Endothelial cell of umbilical vein (primary cell): ENCODE measurements at regions not wholly inside any gene's neighbourhood (a gene's known extent, or its start where the extent isn't known, plus 50 kb on each side); places are given as distances from the start of the nearest gene placed in this dataset.

ENCODE experiments used
- BruUV-seq: library from RNA; stranded (reverse); fragments of 400-500 nt; replicated peaks from 2 replicates; lab custom pipeline; 2021; lab: Mats Ljungman, UMichigan
- CTCF ChIA-PET: fragments of 300-600, 350-600 bp; sonication (Branson Sonifier 250); formaldehyde crosslinking; loops from one replicate; lab custom pipeline; 2021; ENCODE audit warnings: antibody characterized with exemption, inconsistent platforms; lab: Charles Lee
- POLR2A ChIA-PET: fragments of 300-600, 350-600 bp; sonication (Branson Sonifier 250); formaldehyde crosslinking; loops from one replicate; lab custom pipeline; 2021; ENCODE audit warnings: antibody characterized with exemption, inconsistent platforms; lab: Charles Lee
- DNase-seq: peaks from one replicate; pipeline ENCODE4 v3.0.0-alpha.2; 2011; ENCODE audit warnings: low read depth, low spot score
- FAIRE-seq: peaks from 2 replicates; lab custom pipeline; 2011; peaks lifted over from hg19 to GRCh38; lab: Jason Lieb, UNC
- H2AFZ ChIP-seq: 2 replicates; pipeline ENCODE4 v1.6.0; 2012; ENCODE audit warnings: low read depth, low read length, control low read depth, inconsistent platforms
- H3K27ac ChIP-seq: 2 replicates; pipeline ENCODE4 v1.5.1; 2011; ENCODE audit warnings: low read depth, mild to moderate bottlenecking, control low read depth, low read length, moderate library complexity; ENCODE audit not compliant: insufficient read depth
- H3K27me3 ChIP-seq, 2 experiments: 2 replicates each; pipeline versions ENCODE4 v1.6.0 to v1.6.1; 2011; ENCODE audit warnings: low read length in 2 of 2, mixed read lengths in 1 of 2; ENCODE audit not compliant: control insufficient read depth in 2 of 2, insufficient read depth in 2 of 2
- H3K36me3 ChIP-seq, 2 experiments: 2 replicates in 1 of 2; 3 replicates in 1 of 2; pipeline ENCODE4 v1.5.1; 2011; ENCODE audit warnings: low read length in 2 of 2, mild to moderate bottlenecking in 1 of 2, moderate library complexity in 1 of 2; ENCODE audit not compliant: control insufficient read depth in 2 of 2, insufficient read depth in 2 of 2; ENCODE audit errors: extremely low read depth in 1 of 2
- H3K4me1 ChIP-seq: 3 replicates; pipeline ENCODE4 v1.5.1; 2011; ENCODE audit warnings: mild to moderate bottlenecking, low read length; ENCODE audit not compliant: control insufficient read depth, insufficient read depth; ENCODE audit errors: extremely low read depth
- H3K4me2 ChIP-seq: 2 replicates; pipeline ENCODE4 v1.6.1; 2011; ENCODE audit warnings: low read length, control low read depth, mixed read lengths; ENCODE audit not compliant: insufficient read depth
- H3K4me3 ChIP-seq, 3 experiments: fragments of 200-600 bp in 1 of 3; sonication (generic), shearing (Covaris generic) in 1 of 3; replicated peaks in 1 of 3; 2 replicates each; pipeline ENCODE4 v1.5.1; 2011 to 2016; ENCODE audit warnings: control low read depth in 3 of 3, low read length in 3 of 3, mild to moderate bottlenecking in 2 of 3, inconsistent platforms in 1 of 3, low read depth in 1 of 3, moderate library complexity in 1 of 3; ENCODE audit not compliant: insufficient read depth in 1 of 3
- H3K79me2 ChIP-seq: 2 replicates; pipeline ENCODE4 v1.6.0; 2012; ENCODE audit warnings: low read length, inconsistent platforms; ENCODE audit not compliant: control insufficient read depth, insufficient read depth
- H3K9ac ChIP-seq: replicated peaks from 2 replicates; pipeline ENCODE3; 2011; ENCODE audit warnings: low read length, control low read depth; ENCODE audit not compliant: insufficient read depth; ENCODE audit errors: extremely low read depth
- H3K9me1 ChIP-seq: replicated peaks from 3 replicates; pipeline ENCODE4 v1.6.0; 2011; ENCODE audit warnings: mild to moderate bottlenecking, low read length; ENCODE audit not compliant: control insufficient read depth, insufficient read depth; ENCODE audit errors: extremely low read depth
- H3K9me3 ChIP-seq: replicated peaks from 2 replicates; pipeline ENCODE4 v1.5.1; 2012; ENCODE audit warnings: low read length, inconsistent platforms; ENCODE audit not compliant: control insufficient read depth, insufficient read depth
- H4K20me1 ChIP-seq: replicated peaks from 2 replicates; pipeline ENCODE3; 2011; ENCODE audit warnings: mild to moderate bottlenecking, low read length; ENCODE audit not compliant: control insufficient read depth, insufficient read depth; ENCODE audit errors: extremely low read depth
- CTCF ChIP-seq, 2 donors: IDR thresholded peaks; 1 replicate in 1 of 2; 2 replicates in 1 of 2; pipeline ENCODE4 v1.5.1; 2011; ENCODE audit warnings: low read length in 2 of 2, mild to moderate bottlenecking in 2 of 2, moderate library complexity in 2 of 2, control low read depth in 1 of 2, inconsistent platforms in 1 of 2, low read depth in 1 of 2; ENCODE audit not compliant: insufficient read depth in 1 of 2; ENCODE audit errors: extremely low read depth in 1 of 2
- EZH2 ChIP-seq: IDR thresholded peaks from 2 replicates; pipeline ENCODE4 v1.6.1; 2012; ENCODE audit warnings: borderline replicate concordance, low read depth, mild to moderate bottlenecking, moderate library complexity, low read length, inconsistent platforms; ENCODE audit not compliant: severe bottlenecking
- FOS ChIP-seq: IDR thresholded peaks from 2 replicates; pipeline ENCODE4 v1.6.1; 2011; ENCODE audit warnings: mild to moderate bottlenecking, low read length, moderate library complexity, borderline replicate concordance; ENCODE audit not compliant: insufficient read depth
- GATA2 ChIP-seq: IDR thresholded peaks from 2 replicates; pipeline ENCODE4 v1.7.0; 2011; ENCODE audit warnings: low read depth, mild to moderate bottlenecking, moderate library complexity, mixed read lengths, low read length; ENCODE audit not compliant: insufficient read length, insufficient read depth
- JUN ChIP-seq: IDR thresholded peaks from 2 replicates; pipeline ENCODE4 v1.6.1; 2011; ENCODE audit warnings: borderline replicate concordance, low read depth; ENCODE audit not compliant: insufficient read length, insufficient read depth
- MAX ChIP-seq: IDR thresholded peaks from 2 replicates; pipeline ENCODE4 v1.6.1; 2011; ENCODE audit not compliant: insufficient read depth, insufficient read length
- MYC ChIP-seq: IDR thresholded peaks from one replicate; pipeline ENCODE4 v1.6.1; 2011; ENCODE audit warnings: mild to moderate bottlenecking, low read depth, low read length
- POLR2A ChIP-seq: IDR thresholded peaks from 2 replicates; pipeline ENCODE4 v1.6.1; 2012; ENCODE audit warnings: low read depth, mild to moderate bottlenecking, control low read depth, low read length
- POLR2AphosphoS5 ChIP-seq: IDR thresholded peaks from 2 replicates; pipeline ENCODE4 v1.6.1; 2012; ENCODE audit warnings: low read depth, mild to moderate bottlenecking, control low read depth, low read length, moderate library complexity; ENCODE audit not compliant: insufficient read depth
- dilution Hi-C: fragments of 300-500 bp; cut with MboI; formaldehyde crosslinking; loops from one replicate; pipeline ENCODE4 v1.15.0; 2019; ENCODE audit warnings: low sequenced_read_pairs; ENCODE audit not compliant: extremely low pct_ligation_motif_present
- intact Hi-C: fragments of 100-400 bp; cut with micrococcal nuclease; formaldehyde crosslinking; loops from one replicate; pipeline ENCODE4 v1.10.0; 2022

- no peak overlapping the region for H3K4me2 ChIP-seq
- dilution Hi-C loops (no loop called here), intact Hi-C loops (no loop called here)
- no peak for FAIRE-seq
- no TSS peak for BruUV-seq
- H3K27me3 ChIP-seq = no peaks in the 10 kb centered on the region
- no peaks in the 10 kb centered on the region for H3K36me3 ChIP-seq
- ChIA-PET CTCF (no interaction called here), POLR2A (no interaction called here)
- TF ChIP-seq POLR2A (no peak), EZH2 (no peak), FOS (no peak), CTCF (IDR thresholded peaks at IDR 0.05; ENCODE audit: extremely low read depth in 1 of 2, insufficient read depth in 1 of 2, low read depth in 1 of 2, low read length in 2 of 2) (no peak), MAX (no peak), JUN (no peak), MYC (no peak), GATA2 (no peak), POLR2AphosphoS5 (no peak)
- H3K4me1 ChIP-seq = no peaks in the 10 kb centered on the region
- H3K79me2 ChIP-seq = no peaks in the 10 kb centered on the region
- no peak overlapping the region for H3K9ac ChIP-seq
- H2AFZ ChIP-seq = no peak overlapping the region
- no peaks in the 10 kb centered on the region for H4K20me1 ChIP-seq
- no peak overlapping the region for H3K27ac ChIP-seq
- no peaks in the 10 kb centered on the region for H3K9me3 ChIP-seq
- H3K9me1 ChIP-seq = no peaks in the 10 kb centered on the region
- DNase-seq = no peak
- no peak overlapping the region for H3K4me3 ChIP-seq
Observed at GRCh38 chr11:92810423-92811064, 158.9 kb upstream of the MTNR1B start.
